Activated CD8-positive, alpha-beta memory T cell treated with anti-CD3 and anti-CD28 coated beads, Interleukin-2, amount 50 U/mL, for 4 hours (primary cell): ENCODE measurements at regions not wholly inside any gene's neighbourhood (a gene's known extent, or its start where the extent isn't known, plus 50 kb on each side); places are given as distances from the start of the nearest gene placed in this dataset.
"Not testable (repeated sequence)": the region's sequence is repeated elsewhere in the genome, so short reads cannot be mapped to it uniquely, and the experiment has no call there.

Experiments used
- DNase-seq: peaks from one replicate; pipeline ENCODE4 v3.0.0-alpha.2; 2020

- no peak for DNase-seq
Observed at GRCh38 chrX:4668802-4669536, 955.5 kb upstream of the PRKX start.

- DNase-seq, result no peak
Observed at GRCh38 chrX:4663085-4663484, 949.6 kb upstream of the PRKX start.

- no peak for DNase-seq
Observed at GRCh38 chrX:4661771-4662170, 948.3 kb upstream of the PRKX start.

GRCh38 chrX:4656419-4656818 is 943.0 kb upstream of the PRKX start:
- no peak for DNase-seq

- no peak for DNase-seq
Observed at GRCh38 chrX:4655743-4656142, 942.3 kb upstream of the PRKX start.

- no peak for DNase-seq
Observed at GRCh38 chrX:4642114-4642513, 928.7 kb upstream of the PRKX start.

GRCh38 chrX:4638036-4638435 is 924.6 kb upstream of the PRKX start:
- no peak for DNase-seq

GRCh38 chrX:4627414-4627813 is 914.0 kb upstream of the PRKX start:
- no peak for DNase-seq

- DNase-seq, result no peak
Observed at GRCh38 chrX:4622486-4623167, 909.2 kb upstream of the PRKX start.

GRCh38 chrX:4613651-4614050 is 900.2 kb upstream of the PRKX start:
- not testable (repeated sequence) for DNase-seq

- DNase-seq, result no peak
Observed at GRCh38 chrX:4588893-4589292, 875.4 kb upstream of the PRKX start.

GRCh38 chrX:4588466-4588865 is 875.0 kb upstream of the PRKX start:
- DNase-seq, result no peak

GRCh38 chrX:4588056-4588455 is 874.6 kb upstream of the PRKX start:
- no peak for DNase-seq

- no peak for DNase-seq
Observed at GRCh38 chrX:4579999-4580398, 866.5 kb upstream of the PRKX start.

GRCh38 chrX:4579480-4579879 is 866.0 kb upstream of the PRKX start:
- DNase-seq, result no peak

GRCh38 chrX:4572691-4573090 is 859.2 kb upstream of the PRKX start:
- DNase-seq, result no peak

- DNase-seq, result no peak
Observed at GRCh38 chrX:4570151-4570550, 856.7 kb upstream of the PRKX start.

GRCh38 chrX:4560192-4560591 is 846.7 kb upstream of the PRKX start:
- DNase-seq, result no peak

GRCh38 chrX:4550018-4550417 is 836.6 kb upstream of the PRKX start:
- DNase-seq, result no peak

GRCh38 chrX:4547213-4547836 is 833.9 kb upstream of the PRKX start:
- peak; percentile 33 for DNase-seq

GRCh38 chrX:4546178-4546577 is 832.7 kb upstream of the PRKX start:
- not testable (repeated sequence) for DNase-seq

- DNase-seq, result no peak
Observed at GRCh38 chrX:4528247-4528646, 814.8 kb upstream of the PRKX start.

GRCh38 chrX:4485912-4486311 is 772.5 kb upstream of the PRKX start:
- no peak for DNase-seq

- DNase-seq, result no peak
Observed at GRCh38 chrX:4484266-4484665, 770.8 kb upstream of the PRKX start.
